Effector memory CD8-positive, alpha-beta T cell (primary cell): ENCODE measurements at regions not wholly inside any gene's neighbourhood (a gene's known extent, or its start where the extent isn't known, plus 50 kb on each side); places are given as distances from the start of the nearest gene placed in this dataset.

ENCODE experiments used
- ATAC-seq: fragments of 150-1000 bp; cut with Tn5 transposase; replicated peaks from 2 replicates; pipeline ENCODE4 v1.10.0; 2021; ENCODE audit warnings: mild to moderate bottlenecking, moderate library complexity
- DNase-seq, 3 experiments: peaks; one replicate each; pipeline ENCODE4 v3.0.0; 2021
- H3K27ac Mint-ChIP-seq, 2 donors: one replicate each; pipeline ENCODE4 v1.8.0; 2022; ENCODE audit warnings: mild to moderate bottlenecking in 2 of 2, mixed read lengths in 2 of 2, moderate library complexity in 2 of 2
- H3K27me3 Mint-ChIP-seq, 2 donors: one replicate each; pipeline ENCODE4 v1.8.0; 2022; ENCODE audit warnings: mixed read lengths in 2 of 2
- H3K36me3 Mint-ChIP-seq: one replicate; pipeline ENCODE4 v1.8.0; 2022; ENCODE audit warnings: mild to moderate bottlenecking, moderate library complexity, mixed read lengths; ENCODE audit not compliant: insufficient read depth
- H3K4me1 Mint-ChIP-seq, 2 donors: one replicate each; pipeline ENCODE4 v1.8.0; 2022; ENCODE audit warnings: low read depth in 2 of 2, mixed read lengths in 2 of 2
- H3K4me3 Mint-ChIP-seq, 2 donors: one replicate each; pipeline ENCODE4 v1.8.0; 2022; ENCODE audit warnings: mild to moderate bottlenecking in 2 of 2, mixed read lengths in 2 of 2, moderate library complexity in 2 of 2
- H3K9me3 Mint-ChIP-seq, 2 donors: one replicate each; pipeline ENCODE4 v1.8.0; 2022; ENCODE audit warnings: mixed read lengths in 2 of 2

DNA sequence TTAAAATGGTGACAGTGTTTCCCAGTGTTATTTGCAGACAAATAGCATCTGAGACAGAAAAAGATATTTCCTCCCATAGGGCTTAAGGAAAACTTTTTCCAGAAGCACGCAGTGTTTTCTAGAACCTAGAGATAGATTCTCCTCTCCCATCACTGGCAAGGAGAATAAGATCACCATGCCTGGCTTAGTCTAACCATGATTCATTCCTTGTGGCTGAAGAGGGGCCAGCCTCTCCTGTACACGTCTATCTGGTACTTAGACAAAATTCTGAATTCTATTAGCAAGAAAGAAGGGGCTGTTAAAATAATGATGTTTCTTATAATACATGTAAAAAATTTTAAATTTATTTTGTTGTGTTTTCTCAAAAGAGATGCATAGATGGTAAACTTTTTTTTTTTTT is 296.1 kb upstream of the LDB2 start:
- ATAC-seq = no peak
- H3K4me1 Mint-ChIP-seq = no peaks in the 10 kb centered on the region

GRCh38 chr4:17189759-17190158 is 291.3 kb upstream of the LDB2 start:
- Mint-ChIP-seq H3K27me3 (peaks cover 0 to 11% of the 10 kb centered on the region in 2 donors), H3K4me1 (no peaks in the 10 kb centered on the region), H3K36me3 (no peaks in the 10 kb centered on the region), H3K9me3 (peaks cover 0 to 9% of the 10 kb centered on the region in 2 donors), H3K27ac (no peak overlapping the region), H3K4me3 (no peak overlapping the region)
- no peak for ATAC-seq
- DNase-seq = no peak

More for the DNA sequence above, 296.1 kb upstream of the LDB2 start:
- Mint-ChIP-seq H3K9me3 (no peaks in the 10 kb centered on the region), H3K27ac (no peak overlapping the region), H3K36me3 (no peaks in the 10 kb centered on the region), H3K4me3 (no peak overlapping the region), H3K27me3 (no peaks in the 10 kb centered on the region)
- no peak for DNase-seq

DNA sequence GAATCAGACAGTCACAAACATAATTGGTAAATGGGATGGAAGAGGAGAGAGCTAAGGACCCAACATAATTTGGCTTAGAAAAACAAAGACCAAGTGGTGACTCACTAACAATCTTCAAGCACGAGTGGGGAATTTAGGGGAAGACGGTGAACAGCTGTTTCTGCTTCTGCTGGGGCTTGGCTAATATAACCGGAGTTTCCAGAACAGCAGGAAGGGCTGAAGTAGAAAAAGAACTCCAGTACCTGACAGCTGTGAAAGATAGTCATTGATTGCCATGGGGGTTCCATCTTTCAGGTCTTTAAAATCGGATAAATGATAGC is 290.9 kb upstream of the LDB2 start:
- Mint-ChIP-seq H3K4me3 (no peak overlapping the region), H3K27ac (no peak overlapping the region), H3K36me3 (no peaks in the 10 kb centered on the region), H3K4me1 (no peaks in the 10 kb centered on the region), H3K27me3 (peaks cover 0 to 11% of the 10 kb centered on the region in 2 donors), H3K9me3 (peaks cover 0 to 9% of the 10 kb centered on the region in 2 donors)
- no peak for ATAC-seq
- no peak for DNase-seq

DNA sequence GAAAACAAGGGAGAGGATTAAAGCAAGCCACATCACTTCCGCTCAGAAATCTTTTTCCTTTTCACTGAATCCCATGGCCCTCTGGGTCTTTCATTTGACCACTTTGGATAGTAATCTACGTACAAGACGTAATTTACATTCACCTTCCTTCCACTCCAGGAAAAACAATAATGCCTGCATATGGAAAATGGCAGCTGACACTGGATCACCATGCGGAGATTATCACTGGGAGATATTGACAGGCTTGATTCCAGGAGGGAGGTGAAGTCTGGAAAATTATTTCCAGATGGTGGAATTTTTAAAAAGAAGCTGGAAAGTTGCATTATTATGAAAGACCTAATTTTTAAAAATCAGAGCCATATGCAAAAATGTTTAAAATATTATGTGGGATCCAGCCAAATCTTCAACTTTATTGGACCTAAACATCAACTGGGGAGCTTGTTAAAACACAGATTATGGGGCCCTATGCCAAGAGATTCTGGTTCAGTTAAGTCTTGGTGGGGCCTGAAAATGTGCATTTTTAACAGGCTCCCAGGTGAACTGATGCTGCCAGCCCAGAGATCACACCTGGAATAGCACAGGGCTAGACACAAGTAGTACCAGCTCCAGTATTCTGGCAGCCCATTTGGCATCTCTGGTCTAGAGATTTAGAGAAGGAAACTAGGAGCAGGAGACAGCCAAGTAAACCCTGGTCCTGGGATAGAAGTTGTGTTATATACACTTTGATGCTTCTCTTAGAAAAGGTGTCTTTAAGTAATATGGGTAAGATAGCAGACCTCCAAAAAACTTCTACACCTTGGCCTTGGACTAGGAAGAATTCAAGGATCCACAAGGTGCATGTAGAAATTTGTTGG is 290.3 kb upstream of the LDB2 start:
- DNase-seq (no peak), ATAC-seq (no peak)
- H3K27me3 Mint-ChIP-seq = peaks cover 0 to 11% of the 10 kb centered on the region in 2 donors
- no peaks in the 10 kb centered on the region for H3K36me3 Mint-ChIP-seq
- H3K4me1 Mint-ChIP-seq = no peaks in the 10 kb centered on the region
- H3K9me3 Mint-ChIP-seq = peaks cover 0 to 9% of the 10 kb centered on the region in 2 donors
- no peak overlapping the region for H3K27ac Mint-ChIP-seq
- H3K4me3 Mint-ChIP-seq = no peak overlapping the region

GRCh38 chr4:17188125-17188524 is 289.7 kb upstream of the LDB2 start:
- Mint-ChIP-seq H3K27me3 (peaks cover 0 to 11% of the 10 kb centered on the region in 2 donors), H3K4me1 (no peaks in the 10 kb centered on the region), H3K36me3 (no peaks in the 10 kb centered on the region), H3K27ac (no peak overlapping the region), H3K9me3 (peaks cover 0 to 9% of the 10 kb centered on the region in 2 donors), H3K4me3 (no peak overlapping the region)
- ATAC-seq = no peak
- DNase-seq = no peak

GRCh38 chr4:17187003-17187402 is 288.6 kb upstream of the LDB2 start:
- Mint-ChIP-seq H3K36me3 (no peaks in the 10 kb centered on the region), H3K4me3 (no peak overlapping the region), H3K27me3 (peaks cover 0 to 11% of the 10 kb centered on the region in 2 donors), H3K27ac (no peak overlapping the region), H3K4me1 (no peaks in the 10 kb centered on the region), H3K9me3 (peaks cover 0 to 9% of the 10 kb centered on the region in 2 donors)
- ATAC-seq = no peak
- no peak for DNase-seq

- H3K27me3 Mint-ChIP-seq = peaks cover 0 to 5% of the 10 kb centered on the region in 2 donors
- no peak for DNase-seq
- H3K4me1 Mint-ChIP-seq = no peaks in the 10 kb centered on the region
- no peak overlapping the region for H3K27ac Mint-ChIP-seq
- no peak for ATAC-seq
- peaks cover 1 to 12% of the 10 kb centered on the region in 2 donors for H3K9me3 Mint-ChIP-seq
- H3K4me3 Mint-ChIP-seq = no peak overlapping the region
- H3K36me3 Mint-ChIP-seq = no peaks in the 10 kb centered on the region
These were observed 284.4 kb upstream of the LDB2 start for GRCh38 chr4:17182888-17183287.

DNA sequence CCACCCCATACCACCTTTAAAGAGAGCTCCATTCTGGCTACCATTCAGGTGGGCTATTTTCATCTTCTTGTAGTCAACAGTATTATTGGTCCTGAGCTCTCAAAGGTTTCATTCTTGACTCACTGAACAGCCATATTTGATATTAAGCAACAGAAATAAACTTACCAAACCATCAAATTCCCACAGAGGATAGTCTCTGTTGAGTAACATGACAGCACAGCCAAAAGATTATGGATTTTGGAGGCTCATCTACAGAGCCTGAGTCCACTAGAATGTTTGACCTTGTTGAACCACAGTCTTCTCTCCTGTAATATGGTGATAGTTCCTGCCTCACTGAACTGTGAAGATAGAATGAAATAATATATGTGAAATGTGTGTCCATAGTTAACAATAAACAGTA is 276.3 kb upstream of the LDB2 start:
- Mint-ChIP-seq H3K27me3 (no peaks in the 10 kb centered on the region), H3K4me3 (no peak overlapping the region), H3K4me1 (no peaks in the 10 kb centered on the region), H3K36me3 (peaks cover 2% of the 10 kb centered on the region), H3K9me3 (peaks cover 1 to 7% of the 10 kb centered on the region in 2 donors), H3K27ac (no peak overlapping the region)
- ATAC-seq = no peak
- DNase-seq = no peak

- Mint-ChIP-seq H3K36me3 (peaks cover 2% of the 10 kb centered on the region), H3K4me1 (no peaks in the 10 kb centered on the region), H3K4me3 (no peak overlapping the region), H3K27me3 (no peaks in the 10 kb centered on the region), H3K27ac (no peak overlapping the region), H3K9me3 (peaks cover 0 to 4% of the 10 kb centered on the region in 2 donors)
- ATAC-seq (no peak), DNase-seq (no peak)
These were observed 274.9 kb upstream of the LDB2 start for GRCh38 chr4:17173300-17173699.

DNA sequence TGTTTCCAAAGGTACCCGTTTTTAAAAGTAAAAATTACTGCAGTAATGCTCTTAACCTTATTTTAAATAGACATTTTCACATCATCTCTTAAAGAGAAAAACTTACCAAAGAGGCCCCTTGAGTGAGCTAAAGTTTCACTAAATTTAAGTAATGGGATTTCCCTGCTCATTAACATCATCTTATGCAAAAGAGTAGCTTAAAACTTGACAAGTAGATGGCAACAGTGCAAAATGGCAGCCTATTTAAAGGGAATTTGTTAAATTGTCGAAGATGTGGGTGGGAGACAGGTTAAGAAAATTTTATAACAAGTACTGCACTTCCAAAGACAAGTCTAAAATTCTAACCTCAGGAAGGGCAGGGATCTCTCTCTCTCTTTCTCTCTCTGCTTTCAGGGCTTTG is 271.7 kb upstream of the LDB2 start:
- no peaks in the 10 kb centered on the region for H3K9me3 Mint-ChIP-seq
- H3K36me3 Mint-ChIP-seq = no peaks in the 10 kb centered on the region
- ATAC-seq (no peak), DNase-seq (no peak)
- peaks cover 0 to 8% of the 10 kb centered on the region in 2 donors for H3K27me3 Mint-ChIP-seq
- H3K27ac Mint-ChIP-seq = no peak overlapping the region
- H3K4me3 Mint-ChIP-seq = no peak overlapping the region
- H3K4me1 Mint-ChIP-seq = no peaks in the 10 kb centered on the region

DNA sequence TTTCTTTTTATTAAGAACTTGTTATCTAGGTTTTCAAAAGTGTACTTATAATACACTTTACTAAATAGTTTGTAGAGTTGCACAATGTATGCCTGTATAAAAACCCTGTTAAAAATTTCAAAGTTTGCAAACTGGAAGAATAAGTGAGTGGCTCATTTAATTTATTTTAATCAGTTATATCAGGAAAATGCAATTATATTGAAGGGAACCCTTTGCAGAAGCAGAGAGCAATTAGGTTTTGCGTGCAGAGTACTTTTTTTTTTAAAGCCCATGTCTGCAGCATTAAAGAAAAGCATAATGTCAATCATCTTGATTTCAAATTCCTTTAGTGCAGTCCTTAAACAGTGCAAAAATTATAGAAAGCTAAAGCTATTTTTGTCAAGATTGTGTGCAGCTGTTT is 271.3 kb upstream of the LDB2 start:
- no peaks in the 10 kb centered on the region for H3K4me1 Mint-ChIP-seq
- no peak overlapping the region for H3K27ac Mint-ChIP-seq
- H3K9me3 Mint-ChIP-seq = no peaks in the 10 kb centered on the region
- H3K4me3 Mint-ChIP-seq = no peak overlapping the region
- no peak for ATAC-seq
- DNase-seq = no peak
- H3K36me3 Mint-ChIP-seq = no peaks in the 10 kb centered on the region
- H3K27me3 Mint-ChIP-seq = peaks cover 0 to 8% of the 10 kb centered on the region in 2 donors

DNA sequence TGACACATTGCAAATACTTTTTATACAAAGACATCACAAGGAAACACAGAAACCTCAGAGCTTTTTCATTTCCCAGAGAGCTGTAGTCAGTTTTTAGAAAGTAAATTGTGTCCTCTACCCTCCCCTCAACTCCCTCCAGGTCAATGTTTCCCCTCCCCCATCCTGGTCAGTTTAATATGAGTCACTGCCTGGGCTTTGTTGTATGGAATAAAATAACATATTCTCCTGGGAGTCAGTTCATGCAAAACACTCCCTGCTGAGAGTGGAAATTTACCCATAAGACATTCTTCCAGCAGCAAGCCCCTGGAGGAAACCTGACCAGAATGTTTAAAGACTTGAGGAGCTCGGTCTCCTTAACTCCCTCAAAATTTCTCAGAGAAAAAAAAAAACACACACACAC is 270.1 kb upstream of the LDB2 start:
- ATAC-seq = no peak
- Mint-ChIP-seq H3K4me3 (no peak overlapping the region), H3K27ac (no peak overlapping the region), H3K9me3 (no peaks in the 10 kb centered on the region), H3K4me1 (no peaks in the 10 kb centered on the region), H3K27me3 (peaks cover 0 to 19% of the 10 kb centered on the region in 2 donors), H3K36me3 (no peaks in the 10 kb centered on the region)
- DNase-seq = no peak

DNA sequence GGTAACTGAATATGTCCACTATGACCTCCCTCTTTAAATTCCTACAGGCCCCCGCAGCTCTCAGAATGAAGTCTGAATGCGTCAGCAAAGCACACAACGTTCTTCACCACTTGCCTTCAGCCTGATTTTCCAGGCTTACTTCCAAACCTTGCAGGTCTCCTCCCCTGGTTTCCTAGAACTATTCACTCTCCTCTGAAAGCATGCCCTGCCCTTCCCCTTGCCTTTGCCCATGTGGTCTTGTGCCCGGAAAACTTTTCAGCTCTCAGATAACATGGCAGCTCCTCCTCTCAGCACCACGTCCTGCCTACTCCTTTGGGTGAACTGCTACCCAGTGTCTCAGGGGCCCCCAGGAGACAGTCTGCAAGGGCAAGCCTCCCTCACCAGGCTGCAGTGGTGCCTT is 268.5 kb upstream of the LDB2 start:
- no peak for ATAC-seq
- Mint-ChIP-seq H3K9me3 (no peaks in the 10 kb centered on the region), H3K36me3 (no peaks in the 10 kb centered on the region), H3K4me1 (no peaks in the 10 kb centered on the region), H3K27me3 (peaks cover 0 to 23% of the 10 kb centered on the region in 2 donors), H3K27ac (no peak overlapping the region), H3K4me3 (no peak overlapping the region)
- no peak for DNase-seq

- DNase-seq (no peak), ATAC-seq (no peak)
- H3K4me3 Mint-ChIP-seq = no peak overlapping the region
- peaks cover 0 to 23% of the 10 kb centered on the region in 2 donors for H3K27me3 Mint-ChIP-seq
- H3K36me3 Mint-ChIP-seq = no peaks in the 10 kb centered on the region
- peaks cover 0 to 8% of the 10 kb centered on the region in 2 donors for H3K9me3 Mint-ChIP-seq
- H3K4me1 Mint-ChIP-seq = no peaks in the 10 kb centered on the region
- H3K27ac Mint-ChIP-seq = no peak overlapping the region
These were observed 266.8 kb upstream of the LDB2 start for GRCh38 chr4:17165286-17165685.
